ENCODE measurements at regions not wholly inside any gene's neighbourhood (a gene's known extent, or its start where the extent isn't known, plus 50 kb on each side); places are given as distances from the start of the nearest gene placed in this dataset.

DNA sequence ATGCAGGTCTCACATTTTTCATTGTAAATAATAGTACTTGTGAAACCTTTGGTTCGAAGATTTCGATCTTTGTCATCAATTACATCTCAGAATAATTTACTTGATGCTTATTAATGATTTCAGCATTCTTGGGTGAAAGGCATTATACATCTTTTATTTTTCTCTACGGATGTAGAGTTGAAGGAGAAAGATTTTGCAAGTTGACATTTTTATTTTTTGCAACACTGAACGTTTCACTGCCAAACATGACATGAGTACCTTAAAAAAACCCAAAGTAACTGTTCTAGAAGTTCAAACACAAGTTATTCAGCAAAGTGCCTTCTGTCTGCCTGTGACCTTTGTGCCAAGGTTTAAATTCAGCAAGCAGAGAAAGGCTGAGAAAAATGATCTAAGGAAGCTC is 97.3 kb upstream of the SGK1 start:
- TF ChIP-seq, protein P1, sequence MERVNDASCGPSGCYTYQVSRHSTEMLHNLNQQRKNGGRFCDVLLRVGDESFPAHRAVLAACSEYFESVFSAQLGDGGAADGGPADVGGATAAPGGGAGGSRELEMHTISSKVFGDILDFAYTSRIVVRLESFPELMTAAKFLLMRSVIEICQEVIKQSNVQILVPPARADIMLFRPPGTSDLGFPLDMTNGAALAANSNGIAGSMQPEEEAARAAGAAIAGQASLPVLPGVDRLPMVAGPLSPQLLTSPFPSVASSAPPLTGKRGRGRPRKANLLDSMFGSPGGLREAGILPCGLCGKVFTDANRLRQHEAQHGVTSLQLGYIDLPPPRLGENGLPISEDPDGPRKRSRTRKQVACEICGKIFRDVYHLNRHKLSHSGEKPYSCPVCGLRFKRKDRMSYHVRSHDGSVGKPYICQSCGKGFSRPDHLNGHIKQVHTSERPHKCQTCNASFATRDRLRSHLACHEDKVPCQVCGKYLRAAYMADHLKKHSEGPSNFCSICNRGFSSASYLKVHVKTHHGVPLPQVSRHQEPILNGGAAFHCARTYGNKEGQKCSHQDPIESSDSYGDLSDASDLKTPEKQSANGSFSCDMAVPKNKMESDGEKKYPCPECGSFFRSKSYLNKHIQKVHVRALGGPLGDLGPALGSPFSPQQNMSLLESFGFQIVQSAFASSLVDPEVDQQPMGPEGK (CRISPR knock-in tag; IDR thresholded peaks at IDR 0.05; ENCODE audit: borderline replicate concordance), result no peak
- TF ChIP-seq SNAI2 (CRISPR knock-in tag; IDR thresholded peaks at IDR 0.05) (no peak), GLIS3 (CRISPR knock-in tag; IDR thresholded peaks at IDR 0.05) (no peak), ESRRG (CRISPR knock-in tag; IDR thresholded peaks at IDR 0.05) (no peak), ZC3H10 (CRISPR knock-in tag; IDR thresholded peaks at IDR 0.05) (no peak), ZFP3 (CRISPR knock-in tag; IDR thresholded peaks at IDR 0.05) (no peak), ZNF70 (CRISPR knock-in tag; IDR thresholded peaks at IDR 0.05) (no peak), ZNF8 (CRISPR knock-in tag; IDR thresholded peaks at IDR 0.05) (no peak), PPARA (CRISPR knock-in tag; IDR thresholded peaks at IDR 0.05; ENCODE audit: borderline replicate concordance) (no peak)
- TF ChIP-seq, protein P2, sequence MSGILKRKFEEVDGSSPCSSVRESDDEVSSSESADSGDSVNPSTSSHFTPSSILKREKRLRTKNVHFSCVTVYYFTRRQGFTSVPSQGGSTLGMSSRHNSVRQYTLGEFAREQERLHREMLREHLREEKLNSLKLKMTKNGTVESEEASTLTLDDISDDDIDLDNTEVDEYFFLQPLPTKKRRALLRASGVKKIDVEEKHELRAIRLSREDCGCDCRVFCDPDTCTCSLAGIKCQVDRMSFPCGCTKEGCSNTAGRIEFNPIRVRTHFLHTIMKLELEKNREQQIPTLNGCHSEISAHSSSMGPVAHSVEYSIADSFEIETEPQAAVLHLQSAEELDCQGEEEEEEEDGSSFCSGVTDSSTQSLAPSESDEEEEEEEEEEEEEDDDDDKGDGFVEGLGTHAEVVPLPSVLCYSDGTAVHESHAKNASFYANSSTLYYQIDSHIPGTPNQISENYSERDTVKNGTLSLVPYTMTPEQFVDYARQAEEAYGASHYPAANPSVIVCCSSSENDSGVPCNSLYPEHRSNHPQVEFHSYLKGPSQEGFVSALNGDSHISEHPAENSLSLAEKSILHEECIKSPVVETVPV (CRISPR knock-in tag; IDR thresholded peaks at IDR 0.05), result no peak
- TF ChIP-seq, protein P3, sequence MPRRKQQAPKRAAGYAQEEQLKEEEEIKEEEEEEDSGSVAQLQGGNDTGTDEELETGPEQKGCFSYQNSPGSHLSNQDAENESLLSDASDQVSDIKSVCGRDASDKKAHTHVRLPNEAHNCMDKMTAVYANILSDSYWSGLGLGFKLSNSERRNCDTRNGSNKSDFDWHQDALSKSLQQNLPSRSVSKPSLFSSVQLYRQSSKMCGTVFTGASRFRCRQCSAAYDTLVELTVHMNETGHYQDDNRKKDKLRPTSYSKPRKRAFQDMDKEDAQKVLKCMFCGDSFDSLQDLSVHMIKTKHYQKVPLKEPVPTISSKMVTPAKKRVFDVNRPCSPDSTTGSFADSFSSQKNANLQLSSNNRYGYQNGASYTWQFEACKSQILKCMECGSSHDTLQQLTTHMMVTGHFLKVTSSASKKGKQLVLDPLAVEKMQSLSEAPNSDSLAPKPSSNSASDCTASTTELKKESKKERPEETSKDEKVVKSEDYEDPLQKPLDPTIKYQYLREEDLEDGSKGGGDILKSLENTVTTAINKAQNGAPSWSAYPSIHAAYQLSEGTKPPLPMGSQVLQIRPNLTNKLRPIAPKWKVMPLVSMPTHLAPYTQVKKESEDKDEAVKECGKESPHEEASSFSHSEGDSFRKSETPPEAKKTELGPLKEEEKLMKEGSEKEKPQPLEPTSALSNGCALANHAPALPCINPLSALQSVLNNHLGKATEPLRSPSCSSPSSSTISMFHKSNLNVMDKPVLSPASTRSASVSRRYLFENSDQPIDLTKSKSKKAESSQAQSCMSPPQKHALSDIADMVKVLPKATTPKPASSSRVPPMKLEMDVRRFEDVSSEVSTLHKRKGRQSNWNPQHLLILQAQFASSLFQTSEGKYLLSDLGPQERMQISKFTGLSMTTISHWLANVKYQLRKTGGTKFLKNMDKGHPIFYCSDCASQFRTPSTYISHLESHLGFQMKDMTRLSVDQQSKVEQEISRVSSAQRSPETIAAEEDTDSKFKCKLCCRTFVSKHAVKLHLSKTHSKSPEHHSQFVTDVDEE (CRISPR knock-in tag; IDR thresholded peaks at IDR 0.05), result no peak
- no peak for ATAC-seq

DNA sequence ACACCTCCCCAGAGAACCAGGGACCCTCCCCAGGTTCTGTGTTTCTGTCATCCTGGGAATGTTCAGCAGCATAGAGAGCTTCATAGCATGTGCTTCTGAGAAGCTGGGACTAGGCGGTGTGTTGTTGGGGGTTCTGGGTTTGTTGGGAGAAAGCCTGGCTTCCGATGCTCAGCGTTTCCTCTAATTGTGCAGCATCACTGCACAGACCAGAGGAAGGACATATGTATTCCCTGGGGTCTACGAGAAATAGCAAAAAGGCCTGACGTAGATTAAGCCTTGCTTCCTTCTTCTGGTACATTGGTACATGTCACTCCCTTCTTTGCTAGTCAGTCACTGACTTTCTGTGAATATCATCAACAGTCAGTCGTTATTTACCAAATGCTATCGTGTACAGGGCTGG is 96.9 kb upstream of the SGK1 start:
- no peak for ATAC-seq
- TF ChIP-seq, protein P4, sequence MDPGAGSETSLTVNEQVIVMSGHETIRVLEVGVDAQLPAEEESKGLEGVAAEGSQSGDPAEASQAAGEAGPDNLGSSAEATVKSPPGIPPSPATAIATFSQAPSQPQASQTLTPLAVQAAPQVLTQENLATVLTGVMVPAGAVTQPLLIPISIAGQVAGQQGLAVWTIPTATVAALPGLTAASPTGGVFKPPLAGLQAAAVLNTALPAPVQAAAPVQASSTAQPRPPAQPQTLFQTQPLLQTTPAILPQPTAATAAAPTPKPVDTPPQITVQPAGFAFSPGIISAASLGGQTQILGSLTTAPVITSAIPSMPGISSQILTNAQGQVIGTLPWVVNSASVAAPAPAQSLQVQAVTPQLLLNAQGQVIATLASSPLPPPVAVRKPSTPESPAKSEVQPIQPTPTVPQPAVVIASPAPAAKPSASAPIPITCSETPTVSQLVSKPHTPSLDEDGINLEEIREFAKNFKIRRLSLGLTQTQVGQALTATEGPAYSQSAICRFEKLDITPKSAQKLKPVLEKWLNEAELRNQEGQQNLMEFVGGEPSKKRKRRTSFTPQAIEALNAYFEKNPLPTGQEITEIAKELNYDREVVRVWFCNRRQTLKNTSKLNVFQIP (CRISPR knock-in tag; IDR thresholded peaks at IDR 0.05; ENCODE audit: borderline replicate concordance, low read depth), result no peak
- no peak for TF ChIP-seq ISL1 (CRISPR knock-in tag; IDR thresholded peaks at IDR 0.05)
- no peak for TF ChIP-seq SNAI2 (CRISPR knock-in tag; IDR thresholded peaks at IDR 0.05)
- TF ChIP-seq ESRRG (CRISPR knock-in tag; IDR thresholded peaks at IDR 0.05), result no peak
- TF ChIP-seq, protein P2 (CRISPR knock-in tag; IDR thresholded peaks at IDR 0.05), result no peak
- TF ChIP-seq GLIS3 (CRISPR knock-in tag; IDR thresholded peaks at IDR 0.05), result no peak
- no peak for TF ChIP-seq RARB (CRISPR knock-in tag; IDR thresholded peaks at IDR 0.05)
- TF ChIP-seq, protein P3 (CRISPR knock-in tag; IDR thresholded peaks at IDR 0.05), result no peak
- no peak for TF ChIP-seq ZFP3 (CRISPR knock-in tag; IDR thresholded peaks at IDR 0.05)
- TF ChIP-seq, protein P5, sequence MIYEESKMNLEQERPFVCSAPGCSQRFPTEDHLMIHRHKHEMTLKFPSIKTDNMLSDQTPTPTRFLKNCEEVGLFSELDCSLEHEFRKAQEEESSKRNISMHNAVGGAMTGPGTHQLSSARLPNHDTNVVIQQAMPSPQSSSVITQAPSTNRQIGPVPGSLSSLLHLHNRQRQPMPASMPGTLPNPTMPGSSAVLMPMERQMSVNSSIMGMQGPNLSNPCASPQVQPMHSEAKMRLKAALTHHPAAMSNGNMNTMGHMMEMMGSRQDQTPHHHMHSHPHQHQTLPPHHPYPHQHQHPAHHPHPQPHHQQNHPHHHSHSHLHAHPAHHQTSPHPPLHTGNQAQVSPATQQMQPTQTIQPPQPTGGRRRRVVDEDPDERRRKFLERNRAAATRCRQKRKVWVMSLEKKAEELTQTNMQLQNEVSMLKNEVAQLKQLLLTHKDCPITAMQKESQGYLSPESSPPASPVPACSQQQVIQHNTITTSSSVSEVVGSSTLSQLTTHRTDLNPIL (CRISPR knock-in tag; IDR thresholded peaks at IDR 0.05; ENCODE audit: low read depth), result no peak
- no peak for TF ChIP-seq ZC3H10 (CRISPR knock-in tag; IDR thresholded peaks at IDR 0.05)
- TF ChIP-seq ZFP30 (CRISPR knock-in tag; IDR thresholded peaks at IDR 0.05), result no peak
- TF ChIP-seq ARNTL (CRISPR knock-in tag; IDR thresholded peaks at IDR 0.05; ENCODE audit: borderline replicate concordance, low read depth), result no peak
- no peak for TF ChIP-seq ZNF70 (CRISPR knock-in tag; IDR thresholded peaks at IDR 0.05)
- no peak for TF ChIP-seq ZNF8 (CRISPR knock-in tag; IDR thresholded peaks at IDR 0.05)
- TF ChIP-seq ZNF565 (CRISPR knock-in tag; conservative IDR thresholded peaks at IDR 0.05; ENCODE audit: low read depth), result no peak
- no peak for TF ChIP-seq CSDC2 (CRISPR knock-in tag; IDR thresholded peaks at IDR 0.05)

All from SK-N-SH treated with all-trans-retinoic acid at 6 μM for 48 hours (cell line).